C4-2B (cell line): ENCODE measurements at regions not wholly inside any gene's neighbourhood (a gene's known extent, or its start where the extent isn't known, plus 50 kb on each side); places are given as distances from the start of the nearest gene placed in this dataset.

Experiments
- ZFX ChIP-seq: fragments of 450-650 bp; IDR thresholded peaks from 2 replicates; pipeline ENCODE4 v1.6.1; 2017
- TF ChIP-seq, protein P1 (sequence below): fragments of 450-650 bp; conservative IDR thresholded peaks from 2 replicates; pipeline ENCODE4 v1.5.1; 2017; ENCODE audit warnings: mild to moderate bottlenecking

DNA sequence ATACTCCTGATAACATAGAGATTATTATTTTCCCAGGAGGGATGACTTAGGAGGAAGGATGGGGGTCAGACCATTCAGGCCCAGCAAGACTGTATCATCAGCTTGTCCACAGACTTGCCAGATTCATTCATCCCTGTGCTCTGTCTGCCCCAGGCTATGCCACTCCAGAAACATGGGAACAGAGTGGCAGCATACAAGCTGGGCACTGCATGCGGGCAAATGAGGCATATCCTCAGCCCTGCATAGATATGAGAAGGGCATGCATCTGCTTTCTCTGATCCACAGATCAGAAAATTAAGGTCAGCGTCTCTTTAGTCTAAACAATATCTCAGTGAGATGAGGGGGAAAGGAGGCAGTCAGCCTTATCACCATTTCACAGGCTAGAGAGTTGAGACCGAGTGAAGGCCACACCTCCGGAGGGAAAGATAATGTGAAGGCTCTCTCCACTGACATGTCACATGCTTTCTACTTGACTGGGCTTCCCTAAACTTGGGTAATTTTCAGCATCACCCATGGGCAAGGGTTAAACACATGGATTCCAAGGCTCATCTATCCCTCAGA lies 140.5 kb downstream of the TFAP2B start:
- TF ChIP-seq, protein P1, sequence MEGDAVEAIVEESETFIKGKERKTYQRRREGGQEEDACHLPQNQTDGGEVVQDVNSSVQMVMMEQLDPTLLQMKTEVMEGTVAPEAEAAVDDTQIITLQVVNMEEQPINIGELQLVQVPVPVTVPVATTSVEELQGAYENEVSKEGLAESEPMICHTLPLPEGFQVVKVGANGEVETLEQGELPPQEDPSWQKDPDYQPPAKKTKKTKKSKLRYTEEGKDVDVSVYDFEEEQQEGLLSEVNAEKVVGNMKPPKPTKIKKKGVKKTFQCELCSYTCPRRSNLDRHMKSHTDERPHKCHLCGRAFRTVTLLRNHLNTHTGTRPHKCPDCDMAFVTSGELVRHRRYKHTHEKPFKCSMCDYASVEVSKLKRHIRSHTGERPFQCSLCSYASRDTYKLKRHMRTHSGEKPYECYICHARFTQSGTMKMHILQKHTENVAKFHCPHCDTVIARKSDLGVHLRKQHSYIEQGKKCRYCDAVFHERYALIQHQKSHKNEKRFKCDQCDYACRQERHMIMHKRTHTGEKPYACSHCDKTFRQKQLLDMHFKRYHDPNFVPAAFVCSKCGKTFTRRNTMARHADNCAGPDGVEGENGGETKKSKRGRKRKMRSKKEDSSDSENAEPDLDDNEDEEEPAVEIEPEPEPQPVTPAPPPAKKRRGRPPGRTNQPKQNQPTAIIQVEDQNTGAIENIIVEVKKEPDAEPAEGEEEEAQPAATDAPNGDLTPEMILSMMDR, result no peak
- no peak for TF ChIP-seq ZFX
